ENCODE measurements at regions not wholly inside any gene's neighbourhood (a gene's known extent, or its start where the extent isn't known, plus 50 kb on each side); places are given as distances from the start of the nearest gene placed in this dataset.

DNA sequence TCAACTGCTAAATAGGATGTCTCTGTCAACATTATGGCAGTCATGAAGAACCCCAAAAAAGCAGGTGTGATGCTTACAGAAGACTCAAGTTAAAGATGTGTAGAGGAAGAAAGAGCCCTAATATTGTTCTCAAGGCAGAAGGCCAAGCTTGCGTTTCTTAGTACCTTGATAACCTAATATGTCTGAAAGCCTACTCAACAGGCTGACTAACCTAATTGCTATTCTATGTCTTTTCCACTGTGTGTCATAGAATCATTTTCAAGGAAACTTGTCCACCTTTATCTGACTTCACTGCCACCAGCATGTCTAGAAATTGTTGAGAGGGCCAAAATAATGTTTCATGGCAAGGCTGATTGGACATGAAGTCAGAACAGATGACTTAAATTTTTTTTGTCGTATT lies 373.2 kb downstream of the BTG1 start:
- Histone ChIP-seq H3K36me3 (no peaks in the 10 kb centered on the region), H3K27ac (replicated peaks) (no peak overlapping the region), H3K27me3 (ENCODE audit: low read depth) (no peaks in the 10 kb centered on the region), H3K4me3 (no peak overlapping the region), H3K9me3 (replicated peaks) (no peaks in the 10 kb centered on the region), H3K4me1 (peaks cover 11% of the 10 kb centered on the region)
- intact Hi-C loops (cut with micrococcal nuclease) = no loop called here
- no peak for DNase-seq
- no peak for TF ChIP-seq CTCF (IDR thresholded peaks at IDR 0.05; ENCODE audit: borderline replicate concordance)

DNA sequence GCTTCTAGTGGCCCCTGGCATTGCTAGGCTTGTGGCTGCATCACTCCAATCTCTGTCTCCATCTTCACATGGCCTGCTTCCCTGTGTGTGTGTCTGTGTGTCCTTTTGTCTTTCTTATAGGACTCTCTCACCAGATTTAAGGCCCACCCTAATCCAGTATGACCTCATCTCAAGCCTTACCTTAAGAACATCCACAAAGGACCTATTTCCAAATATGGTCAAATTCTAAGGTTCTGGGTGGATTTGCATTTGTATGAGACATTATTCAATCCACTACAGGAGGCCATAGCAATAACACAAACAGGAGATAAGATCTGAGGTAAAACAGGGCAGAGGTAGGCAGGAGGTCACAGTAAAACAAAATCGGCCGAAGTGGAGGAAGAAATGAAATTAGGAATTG lies 375.9 kb downstream of the BTG1 start:
- TF ChIP-seq CTCF (IDR thresholded peaks at IDR 0.05; ENCODE audit: borderline replicate concordance) = no peak
- Histone ChIP-seq H3K27me3 (ENCODE audit: low read depth) (no peaks in the 10 kb centered on the region), H3K4me3 (no peak overlapping the region), H3K27ac (replicated peaks) (no peak overlapping the region), H3K36me3 (no peaks in the 10 kb centered on the region), H3K4me1 (peaks cover 11% of the 10 kb centered on the region), H3K9me3 (replicated peaks) (no peaks in the 10 kb centered on the region)
- no peak for DNase-seq
- intact Hi-C loops (cut with micrococcal nuclease) = no loop called here

- Histone ChIP-seq H3K9me3 (replicated peaks) (no peaks in the 10 kb centered on the region), H3K27me3 (ENCODE audit: low read depth) (no peaks in the 10 kb centered on the region), H3K4me1 (peaks cover 5% of the 10 kb centered on the region), H3K4me3 (no peak overlapping the region), H3K36me3 (no peaks in the 10 kb centered on the region), H3K27ac (replicated peaks) (no peak overlapping the region)
- no peak for TF ChIP-seq CTCF (IDR thresholded peaks at IDR 0.05; ENCODE audit: borderline replicate concordance)
- intact Hi-C loops (cut with micrococcal nuclease) = no loop called here
- DNase-seq = no peak
Measured at GRCh38 chr12:91767237-91767636, 378.4 kb downstream of the BTG1 start.

DNA sequence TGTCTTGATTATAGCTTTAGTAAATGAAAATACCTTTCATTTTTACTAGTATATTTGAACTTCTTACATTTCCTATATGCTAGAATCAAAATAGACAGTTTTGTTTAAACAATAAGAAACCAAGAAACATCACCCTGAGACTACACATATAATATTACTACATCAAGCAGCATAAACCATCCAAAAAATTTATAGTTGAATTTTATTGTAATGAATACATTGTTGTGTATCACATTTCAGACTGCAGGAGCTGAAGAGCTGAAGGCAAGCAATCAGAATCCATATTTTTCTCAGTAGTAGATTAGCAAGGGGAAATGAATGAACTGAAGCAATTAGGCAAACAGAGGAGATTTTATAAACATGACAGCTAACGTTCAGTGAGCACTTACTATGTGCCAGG lies 379.2 kb downstream of the BTG1 start:
- H3K4me1 ChIP-seq = peaks cover 5% of the 10 kb centered on the region
- DNase-seq = no peak
- intact Hi-C loops (cut with micrococcal nuclease) = no loop called here
- H3K27ac ChIP-seq (replicated peaks) = no peak overlapping the region
- no peaks in the 10 kb centered on the region for H3K36me3 ChIP-seq
- no peaks in the 10 kb centered on the region for H3K27me3 ChIP-seq (ENCODE audit: low read depth)
- TF ChIP-seq CTCF (IDR thresholded peaks at IDR 0.05; ENCODE audit: borderline replicate concordance) = no peak
- H3K4me3 ChIP-seq = no peak overlapping the region
- peaks cover under 1% of the 10 kb centered on the region for H3K9me3 ChIP-seq (replicated peaks)

DNA sequence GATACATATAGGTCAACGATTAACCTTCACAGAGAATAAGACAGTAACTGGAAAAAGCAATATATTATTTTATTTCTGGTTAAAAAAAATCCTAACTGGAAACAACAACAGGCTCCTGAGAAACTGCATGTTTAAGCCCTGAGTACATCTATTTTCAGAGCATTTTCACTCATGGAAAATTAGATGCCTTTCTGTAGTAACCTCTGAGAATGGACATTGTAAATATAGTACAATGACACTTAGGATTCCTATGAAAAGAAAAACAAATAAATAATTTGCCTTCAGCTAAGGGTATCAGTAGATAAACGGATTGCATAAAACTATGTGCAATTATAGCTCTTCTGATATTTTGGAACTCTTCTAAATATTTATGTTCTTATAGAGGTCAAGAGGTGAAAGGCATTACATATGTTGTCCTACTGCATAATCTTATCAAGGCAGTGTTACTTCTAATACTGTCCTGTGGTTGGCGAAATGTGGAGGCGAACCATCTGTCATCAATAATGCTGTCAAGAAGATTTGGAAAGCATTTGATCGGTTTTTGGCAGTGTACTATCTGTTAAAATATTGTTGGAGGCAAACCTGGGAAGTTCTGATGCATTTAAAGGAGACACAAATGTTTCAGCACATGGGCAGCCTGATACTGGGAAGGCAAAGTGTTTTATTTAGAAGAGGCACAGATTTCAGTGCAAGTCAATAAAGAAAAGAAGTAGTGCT lies 381.8 kb downstream of the BTG1 start:
- intact Hi-C loops (cut with micrococcal nuclease) = no loop called here
- H3K36me3 ChIP-seq = no peaks in the 10 kb centered on the region
- H3K4me1 ChIP-seq = peaks cover 5% of the 10 kb centered on the region
- TF ChIP-seq CTCF (IDR thresholded peaks at IDR 0.05; ENCODE audit: borderline replicate concordance) = no peak
- H3K27ac ChIP-seq (replicated peaks) = no peak overlapping the region
- H3K27me3 ChIP-seq (ENCODE audit: low read depth) = no peaks in the 10 kb centered on the region
- DNase-seq = no peak
- peaks cover 25% of the 10 kb centered on the region for H3K9me3 ChIP-seq (replicated peaks)
- H3K4me3 ChIP-seq = no peak overlapping the region

All from left ventricle myocardium inferior (tissue), 1 donor.